HCT116 (cell line): ENCODE measurements at regions not wholly inside any gene's neighbourhood (a gene's known extent, or its start where the extent isn't known, plus 50 kb on each side); places are given as distances from the start of the nearest gene placed in this dataset.
"Not testable (repeated sequence)": the region's sequence is repeated elsewhere in the genome, so short reads cannot be mapped to it uniquely, and the experiment has no call there.

Experiments used
- CEBPB ChIP-seq: IDR thresholded peaks from 2 replicates; pipeline ENCODE4 v1.6.1; 2012; ENCODE audit warnings: low read depth
- EGR1 ChIP-seq: IDR thresholded peaks from 2 replicates; pipeline ENCODE4 v1.6.1; 2012; ENCODE audit warnings: low read depth
- EZH2 ChIP-seq: fragments of 200-600 bp; sonication (generic); IDR thresholded peaks from 2 replicates; pipeline ENCODE4 v1.6.1; 2017; ENCODE audit warnings: antibody characterized with exemption, mixed run types
- EZH2phosphoT487 ChIP-seq: fragments of 200-600 bp; IDR thresholded peaks from 2 replicates; pipeline ENCODE4 v1.6.1; 2018; ENCODE audit warnings: antibody characterized with exemption, borderline replicate concordance
- POLR2A ChIP-seq: IDR thresholded peaks from 2 replicates; pipeline ENCODE4 v1.7.0; 2011; ENCODE audit warnings: borderline replicate concordance; ENCODE audit not compliant: insufficient read depth, insufficient read length; ENCODE audit errors: extremely low read depth
- POLR2AphosphoS5 ChIP-seq: IDR thresholded peaks from 2 replicates; pipeline ENCODE4 v1.6.1; 2011; ENCODE audit warnings: mild to moderate bottlenecking, low read depth, low read length, moderate library complexity
- SIN3A ChIP-seq: IDR thresholded peaks from 2 replicates; pipeline ENCODE4 v1.6.1; 2012; ENCODE audit warnings: low read depth
- YY1 ChIP-seq: IDR thresholded peaks from 2 replicates; pipeline ENCODE4 v1.6.1; 2011; ENCODE audit warnings: low read length, low read depth, moderate library complexity, mild to moderate bottlenecking; ENCODE audit not compliant: insufficient replicate concordance; ENCODE audit errors: extremely low read depth
- ZFX ChIP-seq: fragments of 450-650 bp; IDR thresholded peaks from 2 replicates; pipeline ENCODE4 v1.6.1; 2017
- ZNF274 ChIP-seq: fragments of 200-500 bp; sonication (Bioruptor generic); IDR thresholded peaks from 2 replicates; pipeline ENCODE4 v1.6.1; 2014; ENCODE audit warnings: mild to moderate bottlenecking, low read depth, low read length, inconsistent platforms
- TF ChIP-seq, protein P1 (sequence below), 3 experiments: fragments of 200-600 bp in 1 of 3; sonication (generic) in 1 of 3; IDR thresholded peaks in 2 of 3; conservative IDR thresholded peaks in 1 of 3; 2 replicates each; pipeline ENCODE4 v1.5.1; 2012 to 2017; ENCODE audit warnings: low read depth in 2 of 3, low read length in 2 of 3, antibody characterized with exemption in 1 of 3, borderline replicate concordance in 1 of 3, control low read depth in 1 of 3, mild to moderate bottlenecking in 1 of 3, mixed read lengths in 1 of 3, mixed run types in 1 of 3, moderate library complexity in 1 of 3; ENCODE audit not compliant: insufficient read depth in 1 of 3
- TF ChIP-seq, protein P2 (sequence below): IDR thresholded peaks from 2 replicates; pipeline ENCODE4 v1.6.1; 2012
- TF ChIP-seq, protein P3 (sequence below): IDR thresholded peaks from 2 replicates; pipeline ENCODE4 v1.6.1; 2011; ENCODE audit warnings: mild to moderate bottlenecking, low read length, moderate library complexity; ENCODE audit not compliant: insufficient replicate concordance; ENCODE audit errors: extremely low read depth
- TF ChIP-seq, protein P4 (sequence below): IDR thresholded peaks from 2 replicates; pipeline ENCODE4 v1.6.1; 2012; ENCODE audit warnings: low read depth

GRCh38 chr10:15921423-15921945 is 61.2 kb upstream of the MINDY3 start:
- TF ChIP-seq, protein P1, sequence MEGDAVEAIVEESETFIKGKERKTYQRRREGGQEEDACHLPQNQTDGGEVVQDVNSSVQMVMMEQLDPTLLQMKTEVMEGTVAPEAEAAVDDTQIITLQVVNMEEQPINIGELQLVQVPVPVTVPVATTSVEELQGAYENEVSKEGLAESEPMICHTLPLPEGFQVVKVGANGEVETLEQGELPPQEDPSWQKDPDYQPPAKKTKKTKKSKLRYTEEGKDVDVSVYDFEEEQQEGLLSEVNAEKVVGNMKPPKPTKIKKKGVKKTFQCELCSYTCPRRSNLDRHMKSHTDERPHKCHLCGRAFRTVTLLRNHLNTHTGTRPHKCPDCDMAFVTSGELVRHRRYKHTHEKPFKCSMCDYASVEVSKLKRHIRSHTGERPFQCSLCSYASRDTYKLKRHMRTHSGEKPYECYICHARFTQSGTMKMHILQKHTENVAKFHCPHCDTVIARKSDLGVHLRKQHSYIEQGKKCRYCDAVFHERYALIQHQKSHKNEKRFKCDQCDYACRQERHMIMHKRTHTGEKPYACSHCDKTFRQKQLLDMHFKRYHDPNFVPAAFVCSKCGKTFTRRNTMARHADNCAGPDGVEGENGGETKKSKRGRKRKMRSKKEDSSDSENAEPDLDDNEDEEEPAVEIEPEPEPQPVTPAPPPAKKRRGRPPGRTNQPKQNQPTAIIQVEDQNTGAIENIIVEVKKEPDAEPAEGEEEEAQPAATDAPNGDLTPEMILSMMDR (IDR thresholded peaks at IDR 0.05 in 2 of 3, conservative IDR thresholded peaks at IDR 0.05 in 1 of 3; ENCODE audit: borderline replicate concordance in 1 of 3, insufficient read depth in 1 of 3, low read depth in 2 of 3, low read length in 2 of 3): not testable (repeated sequence)
- TF ChIP-seq POLR2A, EZH2phosphoT487, ZNF274, CEBPB, YY1, ZFX, EGR1, POLR2AphosphoS5, SIN3A, EZH2: not testable (repeated sequence)
- TF ChIP-seq, protein P2, sequence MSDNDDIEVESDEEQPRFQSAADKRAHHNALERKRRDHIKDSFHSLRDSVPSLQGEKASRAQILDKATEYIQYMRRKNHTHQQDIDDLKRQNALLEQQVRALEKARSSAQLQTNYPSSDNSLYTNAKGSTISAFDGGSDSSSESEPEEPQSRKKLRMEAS: not testable (repeated sequence)
- TF ChIP-seq, protein P3, sequence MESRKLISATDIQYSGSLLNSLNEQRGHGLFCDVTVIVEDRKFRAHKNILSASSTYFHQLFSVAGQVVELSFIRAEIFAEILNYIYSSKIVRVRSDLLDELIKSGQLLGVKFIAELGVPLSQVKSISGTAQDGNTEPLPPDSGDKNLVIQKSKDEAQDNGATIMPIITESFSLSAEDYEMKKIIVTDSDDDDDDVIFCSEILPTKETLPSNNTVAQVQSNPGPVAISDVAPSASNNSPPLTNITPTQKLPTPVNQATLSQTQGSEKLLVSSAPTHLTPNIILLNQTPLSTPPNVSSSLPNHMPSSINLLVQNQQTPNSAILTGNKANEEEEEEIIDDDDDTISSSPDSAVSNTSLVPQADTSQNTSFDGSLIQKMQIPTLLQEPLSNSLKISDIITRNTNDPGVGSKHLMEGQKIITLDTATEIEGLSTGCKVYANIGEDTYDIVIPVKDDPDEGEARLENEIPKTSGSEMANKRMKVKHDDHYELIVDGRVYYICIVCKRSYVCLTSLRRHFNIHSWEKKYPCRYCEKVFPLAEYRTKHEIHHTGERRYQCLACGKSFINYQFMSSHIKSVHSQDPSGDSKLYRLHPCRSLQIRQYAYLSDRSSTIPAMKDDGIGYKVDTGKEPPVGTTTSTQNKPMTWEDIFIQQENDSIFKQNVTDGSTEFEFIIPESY: not testable (repeated sequence)
- TF ChIP-seq, protein P4, sequence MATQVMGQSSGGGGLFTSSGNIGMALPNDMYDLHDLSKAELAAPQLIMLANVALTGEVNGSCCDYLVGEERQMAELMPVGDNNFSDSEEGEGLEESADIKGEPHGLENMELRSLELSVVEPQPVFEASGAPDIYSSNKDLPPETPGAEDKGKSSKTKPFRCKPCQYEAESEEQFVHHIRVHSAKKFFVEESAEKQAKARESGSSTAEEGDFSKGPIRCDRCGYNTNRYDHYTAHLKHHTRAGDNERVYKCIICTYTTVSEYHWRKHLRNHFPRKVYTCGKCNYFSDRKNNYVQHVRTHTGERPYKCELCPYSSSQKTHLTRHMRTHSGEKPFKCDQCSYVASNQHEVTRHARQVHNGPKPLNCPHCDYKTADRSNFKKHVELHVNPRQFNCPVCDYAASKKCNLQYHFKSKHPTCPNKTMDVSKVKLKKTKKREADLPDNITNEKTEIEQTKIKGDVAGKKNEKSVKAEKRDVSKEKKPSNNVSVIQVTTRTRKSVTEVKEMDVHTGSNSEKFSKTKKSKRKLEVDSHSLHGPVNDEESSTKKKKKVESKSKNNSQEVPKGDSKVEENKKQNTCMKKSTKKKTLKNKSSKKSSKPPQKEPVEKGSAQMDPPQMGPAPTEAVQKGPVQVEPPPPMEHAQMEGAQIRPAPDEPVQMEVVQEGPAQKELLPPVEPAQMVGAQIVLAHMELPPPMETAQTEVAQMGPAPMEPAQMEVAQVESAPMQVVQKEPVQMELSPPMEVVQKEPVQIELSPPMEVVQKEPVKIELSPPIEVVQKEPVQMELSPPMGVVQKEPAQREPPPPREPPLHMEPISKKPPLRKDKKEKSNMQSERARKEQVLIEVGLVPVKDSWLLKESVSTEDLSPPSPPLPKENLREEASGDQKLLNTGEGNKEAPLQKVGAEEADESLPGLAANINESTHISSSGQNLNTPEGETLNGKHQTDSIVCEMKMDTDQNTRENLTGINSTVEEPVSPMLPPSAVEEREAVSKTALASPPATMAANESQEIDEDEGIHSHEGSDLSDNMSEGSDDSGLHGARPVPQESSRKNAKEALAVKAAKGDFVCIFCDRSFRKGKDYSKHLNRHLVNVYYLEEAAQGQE: not testable (repeated sequence)
